GM21390 (cell line): ENCODE measurements at regions not wholly inside any gene's neighbourhood (a gene's known extent, or its start where the extent isn't known, plus 50 kb on each side); places are given as distances from the start of the nearest gene placed in this dataset.
"Not testable (repeated sequence)": the region's sequence is repeated elsewhere in the genome, so short reads cannot be mapped to it uniquely, and the experiment has no call there.

Source experiments
- ATAC-seq: cut with Tn5 transposase; IDR thresholded peaks from one replicate; pipeline ENCODE4 v1.9.1; 2021; ENCODE audit not compliant: unreplicated experiment

DNA sequence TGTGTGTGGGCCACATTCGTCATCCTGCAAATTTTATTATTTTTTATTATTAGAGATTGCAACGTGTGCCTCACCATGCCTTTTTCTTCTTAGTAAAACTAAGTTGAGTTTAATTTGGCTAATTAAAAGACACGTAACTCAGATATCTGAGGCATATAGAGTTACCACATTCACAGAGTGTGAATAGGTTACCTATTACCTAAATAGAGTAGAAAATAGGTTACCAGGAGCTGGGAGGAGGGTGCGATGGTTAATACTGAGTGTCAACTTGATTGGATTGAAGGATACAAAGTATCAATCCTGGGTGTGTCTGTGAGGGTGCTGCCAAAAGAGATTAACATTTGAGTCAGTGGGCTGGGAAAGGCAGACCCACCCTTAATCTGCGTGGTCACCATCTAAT is 116.3 kb upstream of the CARD11 start:
- not testable (repeated sequence) for ATAC-seq

DNA sequence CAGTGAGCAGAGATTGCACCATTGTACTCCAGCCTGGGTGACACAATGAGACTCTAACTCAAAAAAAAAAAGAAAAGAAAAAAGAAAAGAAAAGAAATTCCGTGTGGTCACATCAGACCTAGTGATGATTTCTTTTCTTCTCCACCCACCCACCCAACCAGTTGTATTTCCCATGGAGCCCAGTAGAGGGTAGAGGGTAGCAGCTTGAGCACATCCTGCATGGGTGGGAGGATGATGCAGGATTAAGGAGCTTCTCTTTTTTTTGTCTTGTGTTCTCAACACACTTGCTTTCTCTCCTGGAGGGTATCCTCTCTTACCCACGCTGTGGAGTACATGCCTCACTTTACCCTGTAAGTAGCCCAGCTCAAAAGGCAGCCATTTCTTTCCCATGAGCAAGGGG is 118.6 kb upstream of the CARD11 start:
- no peak for ATAC-seq

DNA sequence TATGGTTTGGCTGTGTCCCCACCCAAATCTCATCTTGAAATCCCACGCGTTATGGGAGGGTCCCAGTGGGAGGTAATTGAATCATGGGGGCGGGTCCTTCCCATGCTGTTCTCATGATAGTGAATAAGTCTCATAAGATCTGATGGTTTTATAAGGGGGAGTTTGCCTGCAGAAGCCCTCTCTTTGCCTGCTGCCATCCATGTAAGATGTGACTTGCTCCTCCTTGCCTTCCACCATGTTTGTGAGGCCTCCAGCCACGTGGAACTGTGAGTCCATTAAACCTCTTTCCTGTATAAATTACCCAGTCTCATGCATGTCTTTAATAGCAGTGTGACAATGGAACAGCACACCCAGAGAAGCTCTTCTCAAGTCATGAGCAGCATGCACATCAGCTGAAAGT is 119.1 kb upstream of the CARD11 start:
- ATAC-seq = not testable (repeated sequence)

DNA sequence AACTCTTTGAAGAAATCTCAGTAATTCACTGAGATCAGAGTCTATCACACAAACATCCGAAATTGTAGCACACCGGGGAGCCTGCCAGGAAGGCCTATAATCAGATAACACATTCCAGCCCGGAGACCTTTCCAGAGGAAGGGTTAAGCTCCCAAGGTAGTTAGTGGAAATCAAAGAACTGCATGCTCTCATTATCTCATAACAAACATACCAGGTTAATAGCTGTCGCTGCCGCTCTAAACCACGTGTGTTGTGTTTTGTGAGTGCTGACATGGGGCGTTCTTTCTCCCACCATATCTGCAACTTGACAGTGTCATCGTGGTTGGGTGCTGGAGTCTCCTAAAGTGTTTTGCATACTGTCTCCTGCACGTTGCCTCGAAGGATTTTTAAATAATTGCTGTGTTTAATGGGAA is 120.7 kb upstream of the CARD11 start:
- ATAC-seq = no peak

DNA sequence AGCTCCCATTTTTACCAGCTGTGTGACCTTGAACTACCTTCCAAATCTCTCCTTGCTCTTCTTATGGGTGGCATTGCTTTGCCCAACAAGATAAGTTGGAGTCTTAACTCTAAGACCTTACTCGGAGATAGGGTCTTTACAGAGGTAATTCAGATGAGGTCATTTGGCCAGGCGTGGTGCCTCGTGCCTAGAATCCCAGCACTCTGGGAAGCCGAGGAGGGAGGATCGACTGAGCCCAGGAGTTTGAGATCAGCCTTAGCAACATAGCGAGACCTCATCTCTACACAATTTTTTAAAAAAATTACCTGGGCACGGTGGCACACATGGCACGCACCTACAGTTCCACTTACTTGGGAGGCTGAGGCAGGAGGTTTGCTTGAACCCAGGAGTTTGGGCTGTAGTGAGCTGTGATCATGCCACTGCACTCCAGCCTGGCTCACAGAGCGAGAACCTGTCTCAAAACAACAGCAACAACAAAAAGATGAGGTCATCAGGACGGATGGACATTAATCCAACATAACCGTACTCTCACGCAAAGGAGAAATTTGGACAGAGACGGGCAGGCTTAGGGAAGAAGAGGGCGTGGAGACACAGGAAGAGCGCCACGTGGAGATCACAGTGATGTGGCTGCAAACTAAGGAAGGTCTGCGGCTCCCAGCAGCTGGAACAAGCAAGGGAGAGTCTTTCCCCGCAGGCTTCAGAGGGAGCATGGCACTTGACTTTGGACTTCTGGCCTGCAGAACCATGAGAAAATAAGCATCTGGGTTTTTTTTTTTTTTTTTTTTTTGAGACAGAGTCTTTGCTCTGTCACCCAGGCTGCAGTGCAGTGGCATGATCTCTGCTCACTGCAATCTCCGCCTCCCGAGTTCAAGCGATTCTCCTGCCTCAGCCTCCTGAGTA is 122.3 kb upstream of the CARD11 start:
- ATAC-seq = no peak

DNA sequence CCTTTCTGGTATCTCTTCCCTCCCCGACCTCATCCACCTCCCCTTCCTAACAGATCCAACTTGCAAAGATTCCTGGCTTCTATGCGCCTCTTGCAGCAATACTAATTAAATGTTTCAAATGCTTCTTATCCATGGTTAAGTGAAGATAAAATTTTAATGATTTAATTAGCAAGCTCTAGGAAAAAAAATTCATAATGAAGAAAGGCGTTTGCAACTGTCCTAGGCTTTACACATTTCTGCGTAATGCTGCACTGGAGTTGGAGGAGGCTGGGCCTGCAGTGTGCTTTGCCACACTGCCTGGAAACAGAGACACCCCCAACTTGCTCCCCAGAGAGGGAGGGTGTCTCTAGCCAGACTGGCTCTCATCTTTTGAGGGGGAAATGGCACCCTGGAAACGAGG is 123.9 kb upstream of the CARD11 start:
- no peak for ATAC-seq

DNA sequence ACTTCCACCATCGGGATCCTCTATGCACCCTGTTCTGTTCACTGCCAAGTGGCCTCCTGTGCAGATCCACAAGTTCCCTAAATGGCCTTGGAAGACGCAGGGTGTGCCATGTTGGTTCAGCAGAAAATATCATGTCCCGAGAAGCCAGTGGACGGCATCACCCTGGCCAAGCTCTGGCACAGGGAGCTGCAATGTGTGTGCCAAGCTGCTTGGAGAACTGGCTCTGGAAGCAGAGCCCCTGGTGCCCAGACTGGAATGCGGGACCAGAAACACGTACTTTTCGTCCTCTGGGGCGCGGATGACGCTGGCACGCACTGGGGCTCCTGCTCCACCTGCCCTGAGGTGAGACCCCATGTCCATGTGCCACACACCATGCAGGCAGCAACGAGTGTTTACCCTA is 124.7 kb upstream of the CARD11 start:
- ATAC-seq = no peak

DNA sequence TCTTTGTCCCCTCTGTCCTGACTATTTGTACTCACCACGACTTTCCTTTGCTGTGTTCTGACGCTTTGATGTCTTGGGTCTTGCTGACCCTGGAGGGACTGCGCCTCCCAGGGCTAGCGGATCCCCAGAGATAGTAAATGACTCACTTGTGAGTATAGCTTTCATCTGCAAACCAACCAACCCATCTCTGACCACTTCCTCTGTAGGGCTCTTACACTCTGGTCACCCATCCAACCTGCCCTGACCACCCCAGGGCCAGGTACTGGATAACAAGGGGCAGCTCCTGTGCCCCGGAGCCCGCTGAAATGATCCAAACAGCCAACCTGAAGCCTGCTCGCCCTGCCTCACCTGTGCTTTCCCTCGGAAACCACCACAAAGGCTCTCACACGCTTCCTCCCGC is 125.2 kb upstream of the CARD11 start:
- ATAC-seq = no peak

DNA sequence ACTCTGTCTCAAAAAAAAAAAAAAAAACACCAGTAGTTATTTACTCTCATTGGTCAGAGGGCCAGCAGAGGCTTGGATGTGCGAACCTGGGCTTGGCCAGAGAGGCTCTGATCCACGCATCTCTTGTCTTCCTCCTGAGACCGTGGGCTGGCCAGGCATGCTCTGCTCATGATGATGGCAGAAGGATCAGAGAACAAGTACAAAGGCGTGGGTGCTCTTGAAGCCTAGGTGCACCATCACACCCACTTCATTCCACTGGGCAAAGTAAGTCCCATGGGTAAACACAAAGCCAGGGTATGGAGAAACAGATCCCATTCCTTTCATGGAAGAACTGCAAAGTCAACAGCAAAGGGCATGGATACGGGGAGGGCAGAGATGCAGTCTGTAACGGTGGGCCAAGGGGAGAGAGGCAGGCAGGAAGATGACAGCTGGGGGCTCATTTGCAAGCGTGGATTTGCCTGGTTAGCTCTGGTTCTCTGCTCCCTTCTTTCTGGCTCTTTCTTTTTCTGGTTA is 128.2 kb upstream of the SDK1 start:
- ATAC-seq = no peak

DNA sequence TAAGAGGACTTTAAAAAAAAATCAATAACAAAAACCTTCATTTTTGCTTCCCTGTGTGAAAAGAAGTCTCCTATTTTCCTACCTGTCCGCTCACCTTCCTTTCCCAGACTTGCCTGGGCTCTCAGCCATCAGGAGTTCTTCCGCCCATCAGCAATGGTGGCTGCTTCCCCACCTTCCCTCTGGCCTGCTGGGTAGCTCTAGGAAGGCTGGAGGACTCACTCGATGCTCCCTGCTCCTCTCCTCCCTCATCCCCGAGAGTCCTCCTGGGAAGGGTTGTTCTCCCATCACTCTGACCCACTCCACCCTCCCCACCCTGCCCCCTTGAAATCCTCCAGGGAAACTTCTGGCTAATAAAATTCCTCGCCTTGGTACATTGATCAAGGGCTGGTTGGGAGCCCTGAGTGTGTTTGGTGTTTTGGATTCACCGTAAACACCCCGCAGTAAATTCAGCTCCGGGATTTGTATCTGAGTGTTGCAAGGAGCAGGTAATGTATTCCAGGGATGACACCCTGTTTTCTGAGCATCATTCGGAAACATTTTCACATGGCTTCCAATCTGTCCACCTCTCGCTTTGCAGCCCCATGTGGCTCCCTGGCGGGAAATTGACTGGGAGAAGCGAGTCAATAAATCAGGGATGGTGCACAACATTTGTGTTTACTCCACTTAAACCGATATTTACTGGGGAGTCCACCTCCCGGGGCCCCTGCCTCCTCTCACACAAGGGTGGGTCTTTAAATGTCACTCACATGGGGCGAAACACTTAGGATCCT is 126.4 kb upstream of the SDK1 start:
- no peak for ATAC-seq

DNA sequence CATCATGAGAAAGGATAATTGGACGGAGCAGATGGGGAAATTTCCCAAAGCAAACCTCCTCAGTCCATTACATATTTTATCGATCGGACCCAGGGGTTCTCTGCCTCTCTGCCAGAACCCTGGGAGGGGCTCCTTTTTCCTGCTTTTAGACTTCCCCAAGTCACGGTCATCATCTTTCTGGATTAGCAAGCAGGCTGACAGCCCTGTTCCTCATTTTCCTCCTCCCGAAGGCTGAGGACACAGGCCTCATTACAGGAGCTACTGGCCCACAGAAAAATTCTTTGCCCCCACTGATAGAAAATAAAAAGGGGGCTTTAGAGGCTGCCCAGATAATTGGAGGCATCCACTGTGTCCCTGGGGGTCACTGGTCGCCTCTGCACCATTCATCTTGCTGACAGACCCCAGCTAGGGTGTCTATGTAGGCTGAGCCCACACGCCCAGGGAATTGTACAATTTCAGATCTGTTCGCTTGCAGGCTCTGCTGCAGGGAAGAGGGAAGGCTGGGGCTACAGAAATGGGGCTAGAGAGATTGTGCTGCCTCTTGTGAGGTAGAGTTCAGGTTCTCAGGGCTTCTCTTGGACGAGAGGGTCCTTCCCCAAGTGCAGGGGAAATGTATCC is 125.7 kb upstream of the SDK1 start:
- ATAC-seq = no peak

DNA sequence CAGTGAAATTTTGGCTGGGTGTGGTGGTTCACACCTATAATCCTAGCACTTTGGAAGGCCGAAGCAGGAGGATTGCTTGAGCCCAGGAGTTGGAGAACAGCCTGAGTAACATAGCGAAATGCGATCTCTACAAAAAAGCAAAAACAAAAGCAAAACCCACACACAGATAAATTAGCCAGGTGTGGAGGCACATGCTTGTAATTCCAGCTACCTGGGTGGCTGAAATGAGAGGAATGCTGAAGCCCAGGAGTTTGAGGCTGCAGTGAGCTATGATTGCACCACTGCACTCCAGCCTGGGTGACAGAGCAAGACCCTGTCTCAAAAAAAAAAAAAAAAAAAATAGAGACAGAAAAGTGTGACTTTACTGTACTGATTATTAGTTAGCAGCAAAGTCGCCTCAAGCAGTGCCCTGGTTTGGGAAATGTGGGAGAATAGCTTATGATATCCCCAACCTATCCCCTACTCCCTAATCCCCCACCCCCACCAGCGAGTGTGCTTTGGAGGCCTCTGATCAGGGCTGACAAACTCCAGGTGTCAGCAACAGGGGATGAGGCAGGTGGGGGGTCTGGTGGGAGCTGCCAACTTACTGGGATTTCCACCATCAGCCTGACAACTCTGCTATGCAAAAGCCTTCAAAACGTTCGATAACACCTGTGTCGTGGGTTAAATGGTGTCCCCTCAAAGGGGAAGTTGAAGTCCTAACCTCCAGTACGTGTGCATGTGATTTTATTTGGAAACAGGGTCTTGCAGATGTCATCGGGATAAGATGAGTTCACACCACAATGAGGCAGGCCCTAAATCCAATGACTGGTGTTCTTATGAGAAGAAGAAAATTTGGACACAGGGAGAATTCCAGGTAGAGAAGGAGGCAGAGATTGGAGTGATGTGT is 124.7 kb upstream of the SDK1 start:
- ATAC-seq = no peak

DNA sequence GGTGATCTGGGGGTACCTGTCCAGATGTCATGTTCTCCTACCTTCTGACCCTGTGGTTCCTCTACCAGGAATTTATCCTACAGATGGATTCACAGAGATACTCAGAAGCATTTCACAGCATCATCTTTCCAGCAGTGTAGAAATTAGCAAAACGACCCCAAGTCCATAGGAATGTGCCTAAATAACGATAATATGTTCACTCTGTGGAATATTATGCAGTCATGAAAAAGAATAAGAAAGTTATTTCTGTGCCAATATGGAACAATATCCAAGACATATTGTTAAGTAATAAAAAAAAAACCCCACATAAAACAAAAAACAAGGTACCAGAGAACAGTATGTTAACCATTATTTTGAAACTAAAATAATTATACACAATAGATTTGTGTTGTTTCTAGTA is 123.8 kb upstream of the SDK1 start:
- ATAC-seq = no peak

DNA sequence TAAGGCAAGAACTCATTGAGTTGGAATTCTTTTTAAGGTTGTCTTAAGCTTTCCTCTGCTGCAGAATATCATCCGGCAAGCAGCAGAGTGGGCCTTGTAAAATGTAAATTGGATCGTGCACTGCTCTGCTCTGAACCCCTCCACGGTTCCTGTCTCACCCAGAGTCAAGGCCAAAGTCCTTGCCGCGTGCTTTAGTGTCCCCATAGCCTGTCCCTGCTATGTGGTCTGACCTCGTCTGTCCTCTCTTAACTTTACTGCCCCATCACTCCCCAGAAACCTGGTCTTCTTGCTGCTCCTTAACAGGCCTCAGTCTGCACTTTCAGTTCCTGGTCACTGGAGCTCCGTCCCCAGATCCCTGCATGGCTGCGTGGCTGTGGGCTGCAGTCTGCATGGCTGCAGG is 121.6 kb upstream of the SDK1 start:
- no peak for ATAC-seq

DNA sequence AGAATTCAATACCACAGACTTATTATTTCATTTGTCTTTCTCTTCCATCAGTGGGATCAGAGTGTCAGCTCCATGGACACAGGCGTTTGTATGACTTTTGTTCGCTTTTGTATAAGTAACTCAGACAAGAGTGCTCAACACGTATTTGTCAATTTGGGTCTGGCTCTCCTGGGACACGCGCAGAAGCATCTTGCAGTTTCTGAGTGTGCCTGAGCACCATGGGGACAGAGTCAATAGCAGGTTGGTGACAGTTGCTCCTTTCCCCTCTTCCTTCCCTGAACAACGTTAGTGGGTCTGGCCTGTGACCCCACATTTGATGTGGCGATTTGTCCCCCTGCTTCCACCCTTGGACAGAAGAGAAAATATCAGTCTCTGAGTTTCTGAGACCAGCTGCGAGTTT is 120.4 kb upstream of the SDK1 start:
- ATAC-seq = no peak

DNA sequence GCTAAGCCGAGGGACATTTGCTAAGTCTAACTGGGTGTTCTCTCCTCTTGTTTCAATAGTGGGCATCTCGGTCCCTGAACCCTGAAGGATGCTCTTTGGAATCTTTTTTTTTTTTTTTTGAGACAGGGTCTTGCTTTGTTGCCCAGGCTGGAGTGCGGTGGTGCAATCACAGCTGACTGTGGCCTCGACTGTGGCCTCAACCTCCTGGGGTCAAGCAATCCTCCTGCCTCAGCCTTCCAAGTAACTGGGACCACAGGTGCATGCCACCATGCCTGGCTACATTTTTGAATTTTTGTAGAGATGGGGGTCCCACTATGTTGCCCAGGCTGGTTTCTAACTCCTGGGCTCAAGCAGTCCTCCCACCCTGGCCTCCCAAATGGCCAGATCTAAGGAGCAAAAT is 119.0 kb upstream of the SDK1 start:
- not testable (repeated sequence) for ATAC-seq

DNA sequence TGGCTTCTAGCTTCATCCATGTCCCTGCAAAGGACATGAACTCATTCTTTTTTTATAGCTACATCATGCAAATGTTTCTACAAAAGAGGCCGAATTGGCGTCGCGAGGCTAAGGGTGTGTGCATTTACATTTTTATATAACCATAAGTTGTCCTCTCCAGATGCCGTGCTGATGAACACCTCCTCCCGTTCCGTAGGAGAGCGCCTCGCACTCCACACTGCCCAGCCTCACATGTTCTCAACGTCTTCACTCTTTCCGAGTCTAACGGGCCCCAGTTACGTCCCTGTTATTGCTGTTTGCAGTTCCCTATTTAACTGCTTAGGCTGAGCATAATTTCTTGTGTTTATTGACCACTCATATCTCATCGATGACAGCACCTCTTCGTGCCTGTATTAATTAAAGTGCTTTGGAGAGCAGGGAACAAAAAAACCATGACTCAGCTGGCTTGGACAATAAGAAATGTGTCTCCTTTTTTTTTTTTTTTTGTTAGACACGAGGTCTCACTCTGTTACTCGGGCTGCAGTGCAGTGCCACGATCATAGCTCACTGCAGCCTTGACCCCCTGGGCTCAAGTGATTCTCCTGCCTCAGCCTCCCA is 113.5 kb upstream of the SDK1 start:
- no peak for ATAC-seq

DNA sequence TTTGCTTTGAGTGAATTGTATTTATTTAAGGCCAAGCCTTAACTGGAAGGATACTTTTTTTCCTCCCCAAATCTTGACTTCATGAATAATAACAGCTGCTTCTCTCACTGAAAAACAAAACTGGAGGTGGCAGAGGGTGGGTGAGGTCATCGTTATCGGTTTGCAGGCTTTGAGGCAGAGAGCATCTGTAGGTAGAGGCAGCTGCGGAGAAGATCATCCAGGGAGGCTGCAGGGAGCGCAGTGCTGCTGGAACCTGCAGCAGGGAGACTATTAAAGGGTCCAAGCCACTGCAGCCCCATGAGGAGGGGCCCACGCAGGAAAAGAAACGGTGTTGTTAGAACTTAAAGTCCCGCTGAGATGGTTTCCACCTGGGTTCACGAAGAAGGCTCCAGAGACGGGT is 112.1 kb upstream of the SDK1 start:
- no peak for ATAC-seq

DNA sequence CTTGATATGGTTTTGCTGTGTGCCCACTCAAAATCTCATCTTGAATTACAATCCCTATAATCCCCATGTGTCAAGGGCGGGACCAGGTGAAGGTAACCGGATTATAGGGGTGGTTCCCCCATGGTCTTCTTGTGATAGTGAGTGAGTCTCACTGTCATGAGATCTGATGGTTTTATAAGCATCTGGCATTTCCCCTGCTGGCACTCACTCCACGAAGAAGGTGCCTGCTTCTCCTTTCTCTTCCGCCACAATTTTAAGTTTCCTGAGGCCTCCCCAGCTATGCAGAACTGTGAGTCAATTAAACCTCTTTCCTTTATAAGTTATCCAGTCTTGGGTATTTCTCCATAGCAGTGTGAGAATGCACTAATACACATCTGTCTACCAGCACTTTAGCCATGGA is 109.5 kb upstream of the SDK1 start:
- no peak for ATAC-seq

DNA sequence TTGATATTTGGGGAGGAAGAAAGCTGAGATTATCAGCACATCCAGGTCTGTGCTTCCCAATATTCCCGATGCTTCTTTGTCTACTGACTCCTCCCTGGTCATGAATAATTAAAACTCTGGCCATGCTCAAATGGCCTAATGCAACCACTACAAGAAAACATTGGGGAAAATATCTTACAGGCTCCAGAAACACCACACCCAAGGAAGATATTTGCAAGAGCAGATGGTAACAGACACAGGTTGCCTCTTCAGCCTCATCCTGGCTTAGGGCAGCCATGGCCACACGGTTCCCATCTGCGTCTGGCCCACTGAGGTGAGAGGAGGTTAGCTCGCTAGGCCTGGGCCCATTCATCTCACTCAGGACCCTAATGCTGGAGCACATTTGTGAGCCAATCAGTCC is 108.4 kb upstream of the SDK1 start:
- no peak for ATAC-seq
